ENCODE measurements at regions not wholly inside any gene's neighbourhood (a gene's known extent, or its start where the extent isn't known, plus 50 kb on each side); places are given as distances from the start of the nearest gene placed in this dataset.
"Not testable (repeated sequence)": the region's sequence is repeated elsewhere in the genome, so short reads cannot be mapped to it uniquely, and the experiment has no call there.

GRCh38 chr2:150114089-150114488 is 373.4 kb downstream of the RND3 start:
- TF ChIP-seq CTCF (conservative IDR thresholded peaks at IDR 0.05); EZH2 (IDR thresholded peaks at IDR 0.05; ENCODE audit: low read depth): not testable (repeated sequence)

Data from PC-9 (cell line).